Liver (tissue), 8 donors: ENCODE measurements at regions not wholly inside any gene's neighbourhood (a gene's known extent, or its start where the extent isn't known, plus 50 kb on each side); places are given as distances from the start of the nearest gene placed in this dataset.

Source experiments
- DNase-seq: peaks from one replicate; pipeline ENCODE4 v3.0.0-alpha.2; 2017; ENCODE audit warnings: low spot score
- H3K27ac ChIP-seq, 2 donors: one replicate each; pipeline ENCODE4 v1.7.0; 2013; ENCODE audit warnings: inconsistent platforms in 2 of 2, low read length in 2 of 2, control low read depth in 1 of 2, low read depth in 1 of 2, mild to moderate bottlenecking in 1 of 2
- H3K27me3 ChIP-seq, 4 donors: one replicate each; pipeline versions ENCODE4 v1.6.1 to v1.7.0; 2013; ENCODE audit warnings: low read length in 3 of 4, inconsistent platforms in 1 of 4, mild to moderate bottlenecking in 1 of 4, moderate library complexity in 1 of 4; ENCODE audit not compliant: control insufficient read depth in 4 of 4, insufficient read depth in 4 of 4
- H3K36me3 ChIP-seq, 4 donors: one replicate each; pipeline versions ENCODE4 v1.6.1 to v1.7.0; 2013; ENCODE audit warnings: low read length in 3 of 4, mild to moderate bottlenecking in 3 of 4, low read depth in 1 of 4, moderate library complexity in 1 of 4; ENCODE audit not compliant: control insufficient read depth in 4 of 4, insufficient read depth in 3 of 4
- H3K4me1 ChIP-seq, 4 donors: one replicate each; pipeline versions ENCODE4 v1.6.1 to v1.7.0; 2013; ENCODE audit warnings: low read length in 3 of 4, mild to moderate bottlenecking in 3 of 4, moderate library complexity in 1 of 4; ENCODE audit not compliant: control insufficient read depth in 4 of 4, insufficient read depth in 4 of 4
- H3K4me3 ChIP-seq, 3 donors: one replicate each; pipeline versions ENCODE4 v1.6.1 to v1.7.0; 2013; ENCODE audit warnings: low read length in 3 of 3, control low read depth in 1 of 3, low read depth in 1 of 3, mild to moderate bottlenecking in 1 of 3
- H3K9ac ChIP-seq, 2 donors: one replicate each; pipeline ENCODE4 v1.7.0; 2013; ENCODE audit warnings: low read length in 2 of 2, mild to moderate bottlenecking in 2 of 2, moderate library complexity in 2 of 2, control low read depth in 1 of 2, low read depth in 1 of 2
- H3K9me3 ChIP-seq, 4 donors: one replicate each; pipeline versions ENCODE4 v1.6.1 to v1.7.0; 2013; ENCODE audit warnings: low read length in 3 of 4; ENCODE audit not compliant: control insufficient read depth in 4 of 4
- ATF3 ChIP-seq: IDR thresholded peaks from 2 replicates; pipeline ENCODE4 v1.6.1; 2016; ENCODE audit warnings: antibody characterized with exemption
- CTCF ChIP-seq: fragments of 150-350 bp; IDR thresholded peaks from 2 replicates; pipeline ENCODE4 v1.5.1; 2017; ENCODE audit warnings: improper control_type of control experiment, low read depth, low read length; ENCODE audit not compliant: missing input control
- FOXA1 ChIP-seq: IDR thresholded peaks from 2 replicates; pipeline ENCODE4 v1.6.1; 2016; ENCODE audit warnings: antibody characterized with exemption
- GABPA ChIP-seq, 2 donors: IDR thresholded peaks in 1 of 2; conservative IDR thresholded peaks in 1 of 2; 2 replicates each; pipeline ENCODE4 v1.6.1; 2016; ENCODE audit warnings: antibody characterized with exemption in 2 of 2, mild to moderate bottlenecking in 1 of 2, moderate library complexity in 1 of 2
- HNF4A ChIP-seq, 2 donors: conservative IDR thresholded peaks; 2 replicates each; pipeline ENCODE4 v1.6.1; 2016; ENCODE audit warnings: antibody characterized with exemption in 2 of 2, mild to moderate bottlenecking in 2 of 2
- JUND ChIP-seq, 2 donors: IDR thresholded peaks; 2 replicates each; pipeline ENCODE4 v1.6.1; 2016; ENCODE audit warnings: antibody characterized with exemption in 2 of 2
- MAX ChIP-seq: IDR thresholded peaks from 2 replicates; pipeline ENCODE4 v1.6.1; 2016; ENCODE audit warnings: antibody characterized with exemption
- NR2F2 ChIP-seq: IDR thresholded peaks from 2 replicates; pipeline ENCODE4 v1.6.1; 2016; ENCODE audit warnings: antibody characterized with exemption
- RAD21 ChIP-seq, 2 donors: IDR thresholded peaks; 2 replicates each; pipeline ENCODE4 v1.6.1; 2016; ENCODE audit warnings: antibody characterized with exemption in 2 of 2, mild to moderate bottlenecking in 2 of 2
- REST ChIP-seq: IDR thresholded peaks from 2 replicates; pipeline ENCODE4 v1.6.1; 2016; ENCODE audit warnings: antibody characterized with exemption, mild to moderate bottlenecking
- RXRA ChIP-seq, 2 donors: IDR thresholded peaks; 2 replicates each; pipeline ENCODE4 v1.6.1; 2017 to 2018; ENCODE audit warnings: antibody characterized with exemption in 2 of 2, mild to moderate bottlenecking in 1 of 2
- TAF1 ChIP-seq: conservative IDR thresholded peaks from 2 replicates; pipeline ENCODE4 v1.6.1; 2016; ENCODE audit warnings: antibody characterized with exemption, mild to moderate bottlenecking
- YY1 ChIP-seq: IDR thresholded peaks from 2 replicates; pipeline ENCODE4 v1.6.1; 2016; ENCODE audit warnings: antibody characterized with exemption, mild to moderate bottlenecking
- ZBTB33 ChIP-seq: IDR thresholded peaks from 2 replicates; pipeline ENCODE4 v1.6.1; 2016; ENCODE audit warnings: antibody characterized with exemption
- WGBS: extraction: QIAGEN DNeasy Blood & Tissue Kit; methylation state at CpG from one replicate; pipeline ENCODE4 v1.1.7; 2013; 5-methylcytosine and 5-hydroxymethylcytosine counted together
- donor health status: healthy.
- donor health status: healthy.
- donor health status: healthy.
- donor health status: healthy.
- donor health status: healthy.

- TF ChIP-seq REST (no peak), NR2F2 (no peak), GABPA (IDR thresholded peaks at IDR 0.05 in 1 of 2, conservative IDR thresholded peaks at IDR 0.05 in 1 of 2) (no peak), FOXA1 (no peak), ZBTB33 (no peak), HNF4A (conservative IDR thresholded peaks at IDR 0.05) (no peak), RAD21 (IDR thresholded peaks at IDR 0.05) (peak; percentile 49 to 63), ATF3 (no peak), YY1 (no peak), CTCF (peak; percentile 38), RXRA (IDR thresholded peaks at IDR 0.05) (no peak)
- 20% methylated on average over 2 of the region's 2 CpGs for WGBS
- H3K27ac ChIP-seq = no peak overlapping the region
- no peaks in the 10 kb centered on the region for H3K4me1 ChIP-seq
- H3K4me3 ChIP-seq = no peak overlapping the region
- H3K9me3 ChIP-seq = no peaks in the 10 kb centered on the region
- no peaks in the 10 kb centered on the region for H3K36me3 ChIP-seq
- DNase-seq = no peak
- no peaks in the 10 kb centered on the region for H3K27me3 ChIP-seq
- no peak overlapping the region for H3K9ac ChIP-seq
These were observed 55.3 kb upstream of the SULT1C3 start for GRCh38 chr2:108184419-108184818.

- Histone ChIP-seq H3K27me3 (no peaks in the 10 kb centered on the region), H3K4me3 (no peak overlapping the region), H3K9ac (no peak overlapping the region), H3K27ac (no peak overlapping the region), H3K36me3 (no peaks in the 10 kb centered on the region), H3K4me1 (no peaks in the 10 kb centered on the region), H3K9me3 (no peaks in the 10 kb centered on the region)
- 30% methylated on average over 1 of the region's 1 CpG for WGBS
- no peak for TF ChIP-seq RXRA (IDR thresholded peaks at IDR 0.05)
- no peak for TF ChIP-seq MAX
- no peak for TF ChIP-seq JUND (IDR thresholded peaks at IDR 0.05)
- no peak for TF ChIP-seq TAF1
- DNase-seq = no peak
These were observed 50.5 kb upstream of the SULT1C3 start for GRCh38 chr2:108189316-108189715.
